ENCODE measurements at regions not wholly inside any gene's neighbourhood (a gene's known extent, or its start where the extent isn't known, plus 50 kb on each side); places are given as distances from the start of the nearest gene placed in this dataset.

GRCh38 chr18:52087140-52087539 lies 252.9 kb upstream of the DCC start:
- ChIA-PET CTCF (no interaction called here), POLR2A (no interaction called here), RAD21 (ENCODE audit: low non-redundant PET in 1 of 2, low total read pairs in 2 of 2, uncharacterized antibody in 2 of 2, unreplicated experiment in 2 of 2) (no interaction called here)
- Histone ChIP-seq H3K27me3 (ENCODE audit: insufficient read depth, low read length) (no peaks in the 10 kb centered on the region), H3K9ac (ENCODE audit: low read length) (no peak overlapping the region), H3K36me3 (ENCODE audit: control insufficient read depth in 1 of 2, insufficient read depth in 2 of 2, low read length in 2 of 2) (no peaks in the 10 kb centered on the region), H2AFZ (ENCODE audit: low read depth, low read length, poor library complexity, severe bottlenecking) (no peak overlapping the region), H3K4me3 (replicated peaks in 1 of 2; ENCODE audit: low read depth in 1 of 2, low read length in 2 of 2) (no peak overlapping the region), H3K4me1 (ENCODE audit: control insufficient read depth in 1 of 2, insufficient read depth in 2 of 2, low read length in 2 of 2) (no peaks in the 10 kb centered on the region), H4K20me1 (ENCODE audit: insufficient read depth) (no peaks in the 10 kb centered on the region), H3K9me2 (ENCODE audit: insufficient read depth) (no peaks in the 10 kb centered on the region), H3K79me2 (ENCODE audit: insufficient read depth, low read length) (no peaks in the 10 kb centered on the region), H3K27ac (ENCODE audit: low read depth, low read length) (no peak overlapping the region), H3K9me3 (ENCODE audit: control insufficient read depth in 1 of 2, insufficient read depth in 1 of 2, low read depth in 1 of 2, low read length in 2 of 2) (peaks cover 7 to 19% of the 10 kb centered on the region in 2 experiments; a peak in 2 of 4 replicates), H3K4me2 (ENCODE audit: low read length) (no peak overlapping the region)
- no TSS peak for BruUV-seq (replicated peaks)
- TF ChIP-seq, protein P1, sequence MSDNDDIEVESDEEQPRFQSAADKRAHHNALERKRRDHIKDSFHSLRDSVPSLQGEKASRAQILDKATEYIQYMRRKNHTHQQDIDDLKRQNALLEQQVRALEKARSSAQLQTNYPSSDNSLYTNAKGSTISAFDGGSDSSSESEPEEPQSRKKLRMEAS (IDR thresholded peaks at IDR 0.05), result no peak
- no peak for TF ChIP-seq CEBPB (IDR thresholded peaks at IDR 0.05; ENCODE audit: low read depth)
- TF ChIP-seq POLR2A (IDR thresholded peaks at IDR 0.05; ENCODE audit: borderline replicate concordance, extremely low read depth, insufficient read depth, insufficient read length), result no peak
- TF ChIP-seq SP1 (IDR thresholded peaks at IDR 0.05; ENCODE audit: low read depth), result no peak
- TF ChIP-seq YY1 (IDR thresholded peaks at IDR 0.05; ENCODE audit: extremely low read depth, insufficient replicate concordance, low read depth, low read length), result no peak
- no peak for TF ChIP-seq ZBTB33 (IDR thresholded peaks at IDR 0.05; ENCODE audit: extremely low read depth, insufficient replicate concordance, low read length)
- TF ChIP-seq, protein P2, sequence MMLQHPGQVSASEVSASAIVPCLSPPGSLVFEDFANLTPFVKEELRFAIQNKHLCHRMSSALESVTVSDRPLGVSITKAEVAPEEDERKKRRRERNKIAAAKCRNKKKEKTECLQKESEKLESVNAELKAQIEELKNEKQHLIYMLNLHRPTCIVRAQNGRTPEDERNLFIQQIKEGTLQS (IDR thresholded peaks at IDR 0.05), result no peak
- no peak for TF ChIP-seq JUND (IDR thresholded peaks at IDR 0.05)
- TF ChIP-seq EGR1 (IDR thresholded peaks at IDR 0.05; ENCODE audit: low read depth), result no peak
- no peak for TF ChIP-seq ZFX (IDR thresholded peaks at IDR 0.05)
- no peak for TF ChIP-seq CTCF (IDR thresholded peaks at IDR 0.05 in 2 of 3, conservative IDR thresholded peaks at IDR 0.05 in 1 of 3; ENCODE audit: borderline replicate concordance in 1 of 3, insufficient read depth in 1 of 3, low read depth in 2 of 3, low read length in 2 of 3)
- intact Hi-C loops (cut with micrococcal nuclease), result no loop called here
- DNase-seq (ENCODE audit: low read depth, low spot score), result no peak
- no peak for ATAC-seq

Data from HCT116 (cell line).